ENCODE measurements at regions not wholly inside any gene's neighbourhood (a gene's known extent, or its start where the extent isn't known, plus 50 kb on each side); places are given as distances from the start of the nearest gene placed in this dataset.

- Histone ChIP-seq H3K4me3 (ENCODE audit: extremely low read depth in 1 of 4, insufficient read depth in 2 of 4, low read depth in 3 of 4, low read length in 4 of 4) (no peak overlapping the region), H3K4me2 (ENCODE audit: insufficient read depth in 1 of 2, low read depth in 2 of 2, low read length in 2 of 2) (no peak overlapping the region), H2BK120ac (replicated peaks; ENCODE audit: low read depth, low read length) (no peak overlapping the region), H4K20me1 (replicated peaks in 1 of 2; ENCODE audit: control insufficient read depth in 1 of 2, insufficient read depth in 2 of 2, low read length in 2 of 2) (no peaks in the 10 kb centered on the region), H3K14ac (ENCODE audit: insufficient read length) (no peak overlapping the region), H3K18ac (ENCODE audit: extremely low read depth, low read length) (no peak overlapping the region), H4K91ac (replicated peaks; ENCODE audit: insufficient read length, low read length) (no peak overlapping the region), H4K8ac (ENCODE audit: extremely low read depth, insufficient read depth, low read length) (no peak overlapping the region), H3K4me1 (replicated peaks in 1 of 4; ENCODE audit: control insufficient read depth in 3 of 4, insufficient read depth in 4 of 4, low read length in 3 of 4) (peaks cover 0 to 6% (median 0%) of the 10 kb centered on the region in 4 experiments; a peak in 3 of 7 replicates), H3K23ac (ENCODE audit: insufficient read length) (no peak overlapping the region), H2BK5ac (ENCODE audit: low read depth, low read length) (no peak overlapping the region), H3K23me2 (ENCODE audit: low read depth, low read length) (no peaks in the 10 kb centered on the region), H2BK15ac (ENCODE audit: low read length) (no peak overlapping the region), H3K79me2 (ENCODE audit: control insufficient read depth in 1 of 2, insufficient read depth in 2 of 2, low read length in 2 of 2) (no peaks in the 10 kb centered on the region), H3K36me3 (ENCODE audit: control insufficient read depth in 2 of 4, insufficient read depth in 4 of 4, low read length in 3 of 4) (no peaks in the 10 kb centered on the region), H3K4ac (replicated peaks; ENCODE audit: insufficient read length, low read depth, low read length) (no peak overlapping the region), H3K9me3 (ENCODE audit: insufficient read depth in 2 of 2, low read depth in 1 of 2, low read length in 1 of 2) (no peaks in the 10 kb centered on the region), H3K9ac (replicated peaks in 1 of 4; ENCODE audit: extremely low read depth in 1 of 4, low read depth in 3 of 4, low read length in 3 of 4) (no peak overlapping the region), H3K79me1 (ENCODE audit: low read depth, low read length) (no peaks in the 10 kb centered on the region), H2BK20ac (ENCODE audit: low read length) (no peak overlapping the region), H3K27me3 (replicated peaks in 1 of 4; ENCODE audit: control insufficient read depth in 3 of 4, extremely low read depth in 1 of 4, insufficient read depth in 3 of 4, low read length in 3 of 4) (no peaks in the 10 kb centered on the region; a peak in 1 of 7 replicates), H3K27ac (ENCODE audit: low read depth, low read length) (no peak overlapping the region), H2AK5ac (ENCODE audit: low read depth, low read length) (no peak overlapping the region), H3K56ac (replicated peaks; ENCODE audit: insufficient read length, low read depth, low read length) (no peak overlapping the region), H4K5ac (ENCODE audit: insufficient read length, low read depth, low read length) (no peak overlapping the region), H2AFZ (ENCODE audit: low read length) (no peak overlapping the region), H2BK12ac (ENCODE audit: low read depth, low read length) (no peak overlapping the region)
- ChIA-PET POLR2A (ENCODE audit: partially characterized antibody) (no interaction called here), CTCF (ENCODE audit: partially characterized antibody) (interaction anchor here (0.6 to 3.1 kb wide), 27 partner anchors 8 to 1179 kb away, joined by 3 to 28 read pairs (median 3); partner anchors contain the start of gene DCC)
- 33% methylated on average over 7 of the region's 7 CpGs; no CpG with 5 or more reads in 1 of the 2 experiments for WGBS, 2 experiments (ENCODE audit: extremely low coverage in 1 of 2, insufficient coverage in 1 of 2, insufficient read length in 1 of 2, insufficient replicate concordance in 2 of 2, low coverage in 1 of 2, low lambda C conversion rate in 2 of 2, missing lambda C conversion rate in 1 of 2)
- DNase-seq (ENCODE audit: low read depth in 1 of 2, low spot score in 2 of 2) (peak; percentile 33 to 81), FAIRE-seq (peak; percentile 76)
- no peak for TF ChIP-seq KDM5A (IDR thresholded peaks at IDR 0.05; ENCODE audit: low read length)
- no peak for TF ChIP-seq EP300 (IDR thresholded peaks at IDR 0.05; ENCODE audit: borderline replicate concordance in 1 of 2, low read depth in 2 of 2, low read length in 2 of 2)
- TF ChIP-seq SUZ12 (IDR thresholded peaks at IDR 0.05; ENCODE audit: low read length) = no peak
- peak; percentile 40; the same call in 1 of the 2 replicates for TF ChIP-seq TEAD4 (IDR thresholded peaks at IDR 0.05; ENCODE audit: low read depth, low read length)
- TF ChIP-seq, protein P1, sequence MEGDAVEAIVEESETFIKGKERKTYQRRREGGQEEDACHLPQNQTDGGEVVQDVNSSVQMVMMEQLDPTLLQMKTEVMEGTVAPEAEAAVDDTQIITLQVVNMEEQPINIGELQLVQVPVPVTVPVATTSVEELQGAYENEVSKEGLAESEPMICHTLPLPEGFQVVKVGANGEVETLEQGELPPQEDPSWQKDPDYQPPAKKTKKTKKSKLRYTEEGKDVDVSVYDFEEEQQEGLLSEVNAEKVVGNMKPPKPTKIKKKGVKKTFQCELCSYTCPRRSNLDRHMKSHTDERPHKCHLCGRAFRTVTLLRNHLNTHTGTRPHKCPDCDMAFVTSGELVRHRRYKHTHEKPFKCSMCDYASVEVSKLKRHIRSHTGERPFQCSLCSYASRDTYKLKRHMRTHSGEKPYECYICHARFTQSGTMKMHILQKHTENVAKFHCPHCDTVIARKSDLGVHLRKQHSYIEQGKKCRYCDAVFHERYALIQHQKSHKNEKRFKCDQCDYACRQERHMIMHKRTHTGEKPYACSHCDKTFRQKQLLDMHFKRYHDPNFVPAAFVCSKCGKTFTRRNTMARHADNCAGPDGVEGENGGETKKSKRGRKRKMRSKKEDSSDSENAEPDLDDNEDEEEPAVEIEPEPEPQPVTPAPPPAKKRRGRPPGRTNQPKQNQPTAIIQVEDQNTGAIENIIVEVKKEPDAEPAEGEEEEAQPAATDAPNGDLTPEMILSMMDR (IDR thresholded peaks at IDR 0.05; ENCODE audit: control extremely low read depth in 1 of 3, insufficient read depth in 1 of 3, low read depth in 1 of 3, low read length in 3 of 3) = peak; percentile 76 to 87 (median 82)
- peak; percentile 93 to 95 for TF ChIP-seq RAD21 (IDR thresholded peaks at IDR 0.05 in 1 of 2, conservative IDR thresholded peaks at IDR 0.05 in 1 of 2; ENCODE audit: low read depth in 2 of 2, low read length in 2 of 2)
- no peak for TF ChIP-seq CBX5 (IDR thresholded peaks at IDR 0.05; ENCODE audit: low read depth, low read length)
- no peak for TF ChIP-seq CBX8 (IDR thresholded peaks at IDR 0.05; ENCODE audit: borderline replicate concordance, low read depth, low read length)
These were observed 51.5 kb upstream of the DCC start for GRCh38 chr18:52288403-52289004.
